H1 (cell line): ENCODE measurements at regions not wholly inside any gene's neighbourhood (a gene's known extent, or its start where the extent isn't known, plus 50 kb on each side); places are given as distances from the start of the nearest gene placed in this dataset.
A peak's percentile ranks its signal among the peaks of the same experiment; 100 is the strongest.

Experiments
- CHD2 ChIP-seq: IDR thresholded peaks from 2 replicates; pipeline ENCODE4 v1.6.1; 2012; ENCODE audit warnings: low read length, improper control_type of control experiment
- CHD7 ChIP-seq: fragments of 300-600 bp; sonication (generic); IDR thresholded peaks from 2 replicates; pipeline ENCODE4 v1.7.1; 2012; ENCODE audit warnings: low read length, moderate library complexity, mild to moderate bottlenecking, inconsistent platforms; ENCODE audit not compliant: insufficient replicate concordance
- CTCF ChIP-seq, 3 experiments: IDR thresholded peaks; 1 replicate in 2 of 3; 2 replicates in 1 of 3; pipeline versions ENCODE4 v1.5.1 to v1.6.1; 2011; ENCODE audit warnings: low read length in 3 of 3, mild to moderate bottlenecking in 3 of 3, inconsistent platforms in 2 of 3, low read depth in 1 of 3, moderate library complexity in 1 of 3; ENCODE audit not compliant: insufficient read depth in 1 of 3; ENCODE audit errors: control extremely low read depth in 1 of 3
- RAD21 ChIP-seq, 2 experiments: IDR thresholded peaks in 1 of 2; conservative IDR thresholded peaks in 1 of 2; 2 replicates each; pipeline ENCODE4 v1.6.1; 2011; ENCODE audit warnings: low read depth in 2 of 2, low read length in 2 of 2, improper control_type of control experiment in 1 of 2, inconsistent platforms in 1 of 2, mild to moderate bottlenecking in 1 of 2, moderate library complexity in 1 of 2

- TF ChIP-seq CHD7 (peak; percentile 62), CTCF (IDR thresholded peaks at IDR 0.05; ENCODE audit: control extremely low read depth in 1 of 3, insufficient read depth in 1 of 3, low read depth in 1 of 3, low read length in 3 of 3) (peak; percentile 6 to 69 (median 55)), CHD2 (no peak), RAD21 (IDR thresholded peaks at IDR 0.05 in 1 of 2, conservative IDR thresholded peaks at IDR 0.05 in 1 of 2; ENCODE audit: low read depth in 2 of 2, low read length in 2 of 2) (peak; percentile 91)
Measured at GRCh38 chr13:79775830-79776229, 294.9 kb downstream of the NDFIP2 start (continued).
